GM19025 (cell line): ENCODE measurements at regions not wholly inside any gene's neighbourhood (a gene's known extent, or its start where the extent isn't known, plus 50 kb on each side); places are given as distances from the start of the nearest gene placed in this dataset.

ENCODE experiments used
- ATAC-seq: cut with Tn5 transposase; IDR thresholded peaks from one replicate; pipeline ENCODE4 v1.9.1; 2021; ENCODE audit warnings: mild to moderate bottlenecking, low read depth, moderate library complexity; ENCODE audit not compliant: unreplicated experiment

DNA sequence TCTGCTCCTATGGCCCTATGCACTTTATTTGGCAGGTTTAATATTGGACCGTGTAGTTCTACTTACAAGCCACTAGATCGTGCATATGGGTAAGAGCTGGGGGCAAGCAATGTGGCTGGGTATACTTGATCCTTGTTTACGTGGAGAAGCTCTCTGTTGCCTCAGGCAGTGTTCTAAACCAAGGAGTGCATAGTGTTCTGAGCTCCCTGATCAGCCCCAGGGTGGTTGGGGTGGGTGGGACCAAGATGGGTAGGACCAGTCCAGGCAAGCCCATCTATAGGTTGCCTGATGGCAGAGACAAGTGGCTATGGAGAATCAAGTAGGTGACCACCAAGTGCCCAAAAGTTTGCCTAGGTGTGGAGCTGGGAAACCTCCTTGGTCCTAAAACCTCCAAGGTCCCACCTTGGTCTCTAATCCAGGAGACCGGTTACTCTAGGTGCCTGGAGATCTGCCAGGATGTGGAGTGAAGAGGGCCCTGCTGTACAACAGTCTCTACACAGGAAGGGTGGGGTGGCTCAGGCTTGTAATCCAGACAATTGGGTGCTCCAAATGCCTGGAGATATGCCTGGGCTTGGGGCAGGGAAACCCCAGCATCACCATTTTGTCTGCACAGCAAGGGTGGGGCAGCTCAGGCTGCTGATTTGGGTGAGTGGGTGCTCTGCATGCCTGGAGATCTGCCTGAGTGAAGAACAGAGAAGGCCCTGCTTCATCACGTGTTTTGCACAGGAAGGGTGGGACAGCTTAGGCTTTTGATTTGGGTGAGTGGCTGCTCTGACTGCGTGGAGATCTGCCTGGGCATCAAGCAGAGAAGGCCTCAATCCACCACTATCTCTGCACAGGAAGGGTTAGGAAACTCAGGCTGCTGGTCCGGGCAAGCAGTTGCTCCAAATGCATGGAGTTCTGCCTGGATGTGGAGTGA, 659.8 kb downstream of the TLE4 start:
- no peak for ATAC-seq

DNA sequence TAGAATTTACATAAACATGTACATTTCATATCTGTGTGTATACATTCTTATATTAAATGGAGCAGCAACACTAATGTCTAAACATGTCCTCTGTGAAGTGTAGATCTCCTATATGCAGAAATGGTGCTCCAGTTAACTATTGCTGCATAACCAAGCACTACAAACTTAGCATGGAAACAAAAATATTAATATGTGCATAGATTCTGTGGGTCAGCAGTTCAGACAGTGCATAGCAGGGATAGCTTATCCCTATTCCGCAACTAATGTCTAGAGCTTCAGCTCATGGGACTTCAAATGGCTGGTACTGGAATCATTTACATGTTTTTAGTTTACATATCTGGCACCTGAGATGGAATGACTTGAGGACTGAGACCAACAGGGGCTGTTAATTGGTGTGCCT, 652.1 kb downstream of the TLE4 start:
- ATAC-seq, result no peak

DNA sequence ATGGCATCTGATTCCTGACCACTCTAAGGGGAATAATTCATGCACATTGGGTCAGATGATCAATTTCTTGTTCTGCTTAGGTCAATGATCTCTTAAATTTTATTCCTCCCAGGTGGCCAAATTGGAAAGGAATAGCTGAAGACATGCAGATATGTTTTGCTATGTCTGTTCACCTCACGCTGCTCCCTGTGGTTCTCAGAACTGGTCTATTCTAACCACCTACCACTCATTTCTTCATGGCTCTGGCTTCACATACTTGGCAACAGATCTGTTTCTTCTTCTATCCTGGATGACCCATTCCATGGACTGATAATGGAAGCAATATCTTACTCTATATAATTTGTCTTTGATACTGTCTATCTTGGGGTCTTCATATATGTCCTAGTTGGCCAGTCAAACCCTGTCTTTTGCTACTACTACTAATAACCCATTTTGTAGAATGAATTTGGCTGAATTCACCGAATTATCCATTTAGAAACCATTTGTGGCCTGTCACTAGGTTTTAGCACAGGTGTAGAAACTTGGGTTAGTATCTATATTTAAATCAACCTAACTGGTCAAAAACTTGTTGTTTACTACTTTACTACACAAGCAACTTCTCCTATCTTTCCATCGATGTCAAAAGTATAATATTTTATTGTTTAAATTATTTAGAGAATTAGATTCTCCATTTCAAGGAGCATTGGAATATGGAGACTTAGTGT, 650.9 kb downstream of the TLE4 start:
- no peak for ATAC-seq

DNA sequence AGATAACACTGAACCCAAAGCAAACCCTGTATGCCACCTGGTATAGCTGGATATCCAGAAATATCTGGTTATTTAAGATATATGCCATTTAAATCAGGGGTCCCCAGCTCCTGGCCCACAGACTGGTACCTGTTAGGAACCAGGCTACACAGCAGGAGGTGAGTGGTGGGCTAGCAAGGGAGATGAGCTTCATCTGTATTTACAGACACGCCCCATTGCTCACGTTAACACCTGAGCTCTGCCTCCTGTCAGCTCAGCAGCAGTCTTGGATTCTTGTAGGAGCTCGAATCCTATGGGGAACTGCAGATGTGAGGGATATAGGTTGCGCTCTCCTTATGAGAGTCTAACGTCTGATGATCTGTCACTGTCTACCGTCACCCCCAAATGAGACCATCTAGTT, 646.6 kb downstream of the TLE4 start:
- no peak for ATAC-seq

DNA sequence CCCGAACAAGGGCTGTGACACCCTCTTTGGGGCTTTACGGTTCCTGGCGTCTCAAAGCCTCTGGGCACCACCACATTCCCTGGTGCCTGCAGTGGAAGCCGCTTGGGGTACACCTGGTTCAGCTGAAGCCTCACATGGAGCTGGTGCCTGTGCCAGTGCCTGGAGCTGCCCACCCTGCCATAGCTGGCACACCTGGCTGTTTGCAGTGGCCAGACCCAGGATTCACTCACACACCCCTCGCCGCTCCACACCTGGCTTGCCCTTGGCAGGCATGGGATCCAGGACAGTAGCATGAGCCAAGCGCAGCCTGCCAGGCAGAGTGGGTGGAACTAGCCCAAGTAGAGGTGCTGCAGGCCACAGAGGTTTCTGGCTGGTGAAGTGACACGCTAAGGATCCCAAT, 641.8 kb downstream of the TLE4 start:
- ATAC-seq, result no peak

DNA sequence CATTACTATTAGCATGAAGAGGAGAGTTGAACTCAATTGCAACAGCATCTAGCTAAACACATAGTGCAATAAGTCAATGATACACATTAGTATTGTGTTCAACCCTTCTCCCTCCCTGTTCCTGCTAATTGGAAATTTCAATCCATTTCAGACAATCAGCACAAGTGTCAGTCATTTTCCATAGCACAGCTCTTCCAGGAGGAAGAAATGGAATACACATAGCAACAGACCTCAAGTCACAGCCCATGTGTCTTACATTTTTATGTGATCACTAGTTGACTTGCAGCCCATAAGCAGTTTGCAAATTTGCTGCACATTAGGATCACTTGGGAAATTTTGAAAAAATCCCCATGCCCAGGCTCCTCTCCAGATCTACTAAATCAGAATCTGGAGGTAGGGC, 636.9 kb downstream of the TLE4 start:
- no peak for ATAC-seq

DNA sequence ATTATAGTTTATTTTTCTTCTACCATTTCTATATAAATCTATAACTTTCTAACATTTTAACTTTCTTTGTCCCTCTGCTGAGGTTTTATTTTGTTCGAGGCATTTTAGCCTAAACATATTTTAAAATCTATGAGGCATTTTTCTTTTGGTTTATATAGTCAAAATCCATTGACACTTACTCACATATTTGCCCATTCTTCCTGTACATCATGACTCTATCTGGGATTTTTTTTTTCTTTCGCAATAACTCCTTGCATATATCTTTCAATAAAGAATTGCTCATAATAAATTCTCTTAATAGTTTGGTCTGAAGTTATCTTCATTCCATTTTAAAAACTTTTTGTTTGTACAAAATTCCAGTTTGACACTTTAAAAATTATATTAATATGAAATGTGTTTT, 632.3 kb downstream of the TLE4 start:
- ATAC-seq, result no peak

DNA sequence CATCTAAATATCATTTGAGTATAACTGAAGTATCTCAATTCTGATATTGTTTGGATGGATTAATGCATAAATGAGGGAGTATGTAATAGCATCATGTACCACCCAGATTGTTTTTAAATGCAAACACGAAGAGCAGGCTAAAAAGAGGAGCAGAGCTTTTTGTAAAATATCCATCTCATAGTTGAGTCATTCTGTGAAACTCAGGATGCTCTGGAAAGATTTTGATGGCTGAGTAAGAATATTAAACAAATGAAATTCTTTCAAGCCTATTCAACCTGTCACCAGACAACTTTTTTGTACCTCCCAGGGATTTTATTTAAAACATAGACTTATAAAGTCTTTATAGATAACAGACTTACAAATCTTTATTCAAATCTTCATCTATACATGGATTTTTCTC, 625.9 kb downstream of the TLE4 start:
- no peak for ATAC-seq

DNA sequence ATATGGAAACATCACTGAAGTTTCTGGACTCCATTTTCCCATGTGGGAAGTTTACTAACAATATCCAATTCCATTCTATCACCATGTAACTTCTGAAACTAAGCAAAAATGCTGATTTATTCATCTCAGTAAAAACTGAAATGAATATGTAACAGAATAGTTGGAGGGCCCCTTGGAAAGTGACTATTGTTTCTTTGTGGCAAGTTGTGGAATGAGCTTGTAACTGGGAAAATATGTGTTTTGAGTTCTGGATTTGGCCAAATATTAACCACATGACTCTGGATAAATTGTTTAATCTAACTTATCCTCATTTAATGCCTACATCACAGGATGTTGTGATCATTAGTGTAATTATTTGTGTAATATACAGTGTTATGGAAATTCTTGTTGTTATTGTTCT, 619.3 kb downstream of the TLE4 start:
- no peak for ATAC-seq

DNA sequence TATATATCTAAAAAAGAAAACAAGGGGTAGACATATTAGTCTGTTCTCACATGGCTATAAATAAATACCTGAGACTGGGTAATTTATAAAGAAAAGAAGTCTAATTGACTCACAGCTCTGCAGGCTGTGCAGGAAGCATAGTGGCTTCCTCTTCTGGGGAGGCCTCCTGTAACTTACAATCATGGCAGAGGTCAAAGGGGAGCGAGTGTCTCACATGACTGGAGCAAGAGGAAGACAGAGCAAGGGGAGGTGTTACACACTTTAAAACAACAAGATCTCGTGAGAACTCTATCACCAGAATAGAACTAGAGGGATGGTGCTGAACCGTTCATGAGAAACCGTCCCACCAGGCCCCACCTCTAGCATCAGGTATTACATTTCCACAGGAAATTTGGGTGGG, 616.8 kb downstream of the TLE4 start:
- no peak for ATAC-seq

DNA sequence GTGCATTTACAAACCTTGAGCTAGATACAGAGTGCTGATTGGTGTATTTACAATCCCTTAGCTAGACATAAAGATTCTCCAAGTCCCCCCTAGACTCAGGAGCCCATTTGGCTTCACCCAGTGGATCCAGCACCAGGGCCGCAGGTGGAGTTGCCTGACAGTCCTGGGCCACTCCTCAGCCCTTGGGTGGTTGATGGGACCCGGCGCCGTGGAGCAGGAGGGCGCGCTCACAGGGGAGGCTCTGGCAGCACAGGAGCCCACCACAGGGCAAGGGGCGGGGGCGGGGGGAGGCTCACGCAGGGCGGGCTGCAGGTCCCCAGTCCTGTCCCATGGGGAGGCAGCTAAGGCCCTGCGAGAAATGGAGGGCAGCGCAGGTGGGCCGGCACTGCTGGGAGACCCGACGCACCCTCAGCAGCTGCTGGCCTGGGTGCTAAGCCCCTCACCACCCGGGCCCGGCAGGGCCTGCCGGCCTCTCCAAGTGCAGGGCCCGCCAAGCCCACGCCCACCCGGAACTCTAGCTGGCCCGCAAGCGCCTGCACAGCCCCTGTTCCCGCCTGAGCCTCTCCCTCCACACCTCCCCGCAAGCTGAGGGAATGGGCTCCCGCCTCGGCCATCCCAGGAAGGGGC, 613.5 kb downstream of the TLE4 start:
- no peak for ATAC-seq

DNA sequence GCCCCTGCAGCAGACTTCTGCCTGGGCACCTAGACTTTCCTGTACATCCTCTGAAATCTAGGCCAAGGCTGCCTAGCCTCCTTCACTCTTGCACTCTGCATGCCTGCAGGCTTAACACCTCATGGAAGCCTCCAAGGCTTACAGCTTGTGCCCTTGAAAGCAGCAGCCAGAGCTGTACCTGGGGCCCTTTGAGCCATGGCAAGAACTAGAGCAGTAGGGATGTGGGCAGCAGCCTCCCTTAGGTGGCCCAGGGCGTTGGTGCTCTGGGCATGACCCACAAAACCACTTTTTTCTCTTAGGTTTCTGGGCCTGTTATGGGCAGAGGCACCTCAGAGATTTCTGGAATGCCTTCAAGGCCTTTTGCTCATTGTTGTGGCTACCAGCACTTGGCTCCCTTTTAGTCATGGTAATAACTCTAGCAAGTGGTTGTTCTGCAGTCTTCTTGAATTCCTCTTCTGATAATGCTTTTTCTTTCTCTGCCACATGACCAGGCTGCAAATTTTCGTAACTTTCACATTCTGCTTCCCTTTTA, 606.2 kb downstream of the TLE4 start:
- no peak for ATAC-seq

DNA sequence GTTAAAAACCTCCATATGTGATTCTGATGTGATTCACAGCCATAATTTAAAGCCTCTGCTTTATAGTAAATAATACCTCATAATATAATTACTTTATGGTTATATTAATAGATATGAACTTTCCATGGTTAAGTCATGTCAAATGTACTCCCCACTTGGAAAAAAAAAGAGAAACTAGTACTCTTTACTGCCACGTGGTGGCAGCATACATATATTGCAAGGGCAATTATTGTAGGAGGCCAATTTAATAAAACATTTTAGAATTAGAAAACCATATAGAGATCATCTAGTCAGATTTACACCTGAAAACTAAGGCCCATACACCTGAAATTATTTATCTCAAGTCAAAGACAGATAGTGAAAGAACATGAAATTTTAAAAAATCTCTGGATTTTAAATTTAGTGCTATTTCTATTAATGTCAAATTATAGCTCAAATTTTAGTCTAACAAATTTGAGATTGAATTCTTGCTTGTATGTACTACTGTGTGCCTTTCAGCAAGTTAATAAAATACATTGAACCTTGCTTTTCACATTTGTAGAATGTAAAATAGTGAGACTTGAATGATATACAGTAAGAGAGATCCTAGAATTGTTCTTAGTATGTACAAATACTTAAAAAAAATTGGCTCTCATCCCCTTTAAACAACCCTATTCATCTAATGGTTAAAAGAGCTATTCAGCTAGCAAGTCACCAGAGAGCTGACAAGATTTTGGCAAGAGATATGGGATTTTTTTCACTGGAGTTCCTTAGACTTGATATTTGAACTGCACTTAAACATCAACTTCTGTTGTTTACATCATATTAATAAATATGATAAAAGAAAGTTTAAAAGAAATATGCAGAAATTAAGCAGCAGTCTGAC, 603.8 kb downstream of the TLE4 start:
- ATAC-seq, result no peak

DNA sequence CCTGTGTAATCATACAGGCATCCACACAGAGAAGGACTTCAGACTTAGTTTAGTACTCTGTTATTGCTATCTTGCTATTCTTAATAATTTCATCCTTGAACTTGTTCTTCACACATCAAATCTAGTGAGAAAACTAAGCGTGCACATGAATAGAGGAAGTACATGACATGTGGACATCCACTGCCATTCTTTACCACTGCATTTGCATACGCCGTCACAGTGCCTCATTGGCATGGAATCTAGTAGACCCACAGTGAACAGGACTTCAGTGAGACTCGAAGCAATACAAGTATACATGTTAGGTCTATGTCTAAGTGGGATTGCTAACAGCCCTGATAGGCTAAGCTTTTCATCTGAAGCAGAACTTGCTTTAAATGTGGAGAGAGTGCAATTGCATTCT, 592.1 kb downstream of the TLE4 start:
- no peak for ATAC-seq

DNA sequence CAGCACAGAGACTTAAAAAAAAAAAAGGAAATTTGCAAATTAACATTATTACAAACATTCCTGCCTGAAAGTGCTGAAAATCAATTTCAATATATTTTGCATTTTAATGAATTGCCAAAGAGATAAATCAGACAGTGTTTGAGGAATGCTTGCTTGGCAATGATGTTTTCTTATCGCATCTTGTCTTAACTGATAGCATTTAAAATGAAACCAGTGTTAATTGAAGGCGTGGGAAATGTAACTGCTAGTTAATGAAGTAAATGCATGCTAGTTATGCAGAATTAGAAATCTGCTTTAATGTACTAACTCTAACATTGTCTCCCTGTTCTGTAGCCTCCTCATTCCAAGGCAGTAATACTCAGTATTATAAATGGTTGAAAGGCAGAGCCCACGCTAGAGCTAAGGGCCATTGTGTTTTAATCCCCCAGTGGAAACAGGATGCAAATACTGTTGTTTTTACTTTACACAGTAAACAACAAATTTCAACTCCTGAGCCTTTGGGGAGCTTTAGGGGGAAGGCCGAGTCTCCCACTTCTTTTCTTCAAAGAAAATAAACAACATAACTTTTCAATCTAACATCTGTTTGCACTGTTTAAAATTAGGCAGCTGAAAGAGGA, 586.9 kb downstream of the TLE4 start:
- ATAC-seq, result no peak

DNA sequence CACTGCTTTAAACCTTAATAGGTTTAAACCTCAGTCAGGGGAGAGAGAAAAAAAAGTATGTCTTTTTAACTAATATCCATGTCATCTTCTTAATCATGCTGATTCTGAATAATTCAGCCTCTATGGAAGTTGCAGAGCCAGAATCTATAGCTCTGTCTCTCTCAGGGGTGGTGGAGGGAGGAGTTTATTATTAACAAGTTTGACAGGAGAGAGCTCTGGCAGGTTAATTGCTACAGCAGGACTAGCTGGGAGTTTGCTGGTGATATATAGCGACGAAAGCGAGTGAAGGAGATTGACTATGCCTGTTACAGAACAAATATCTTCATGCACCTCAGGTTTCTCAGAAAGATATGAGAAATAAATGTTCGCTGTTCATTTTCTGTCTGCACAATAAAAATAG, 586.4 kb downstream of the TLE4 start:
- no peak for ATAC-seq

DNA sequence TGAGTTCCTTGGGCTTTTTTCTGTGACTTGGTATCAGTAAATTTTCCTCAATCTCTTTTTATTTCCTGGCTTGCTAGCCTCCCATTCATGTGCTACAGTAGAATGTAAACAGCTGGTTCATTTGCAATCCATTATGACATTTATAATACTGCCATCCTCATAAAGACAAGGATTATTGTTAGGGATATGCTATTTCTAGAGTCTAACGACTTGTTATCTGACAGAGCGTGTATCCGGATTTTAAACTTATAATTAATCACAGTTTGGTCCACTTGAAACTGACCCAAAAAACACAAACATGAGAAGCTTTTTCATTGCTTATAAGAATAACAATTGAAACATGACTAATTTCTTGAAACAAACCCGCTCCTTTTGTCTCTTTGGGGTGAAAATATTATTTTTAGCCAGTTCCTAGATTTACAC, 585.8 kb downstream of the TLE4 start:
- no peak for ATAC-seq

DNA sequence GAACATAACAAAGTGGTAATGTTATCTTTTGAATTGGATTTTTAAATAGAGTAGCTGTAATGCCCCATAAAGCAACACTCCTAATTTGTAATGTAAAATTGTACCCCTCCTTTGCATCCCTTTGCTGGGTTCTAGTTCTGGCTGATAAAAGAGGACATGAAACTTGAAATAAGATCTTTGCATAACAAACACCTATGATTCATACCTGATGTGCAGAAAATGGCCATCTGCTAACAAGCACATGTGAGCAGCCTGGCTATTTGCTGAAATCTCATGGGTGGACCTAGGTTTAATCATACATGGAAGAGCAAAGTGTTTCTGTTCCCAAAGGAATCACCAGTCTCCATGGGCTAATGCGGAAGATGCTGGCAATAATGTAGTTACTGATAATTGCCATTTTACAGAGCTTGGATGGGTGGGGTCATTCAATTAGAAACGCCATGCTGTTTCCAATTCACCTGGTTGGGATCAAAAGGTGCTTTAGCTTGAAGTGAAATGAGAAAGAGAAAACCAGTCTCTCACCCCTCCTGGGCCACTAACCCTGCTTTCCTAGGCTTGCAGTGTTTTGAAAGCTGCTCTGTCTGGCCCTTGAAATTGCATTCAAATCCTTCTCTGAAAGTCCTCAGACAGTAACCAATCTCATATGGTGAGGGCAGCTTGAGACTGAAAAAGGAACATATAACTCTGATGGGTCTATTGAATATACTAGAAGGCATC, 585.1 kb downstream of the TLE4 start:
- peak; percentile 59 for ATAC-seq

DNA sequence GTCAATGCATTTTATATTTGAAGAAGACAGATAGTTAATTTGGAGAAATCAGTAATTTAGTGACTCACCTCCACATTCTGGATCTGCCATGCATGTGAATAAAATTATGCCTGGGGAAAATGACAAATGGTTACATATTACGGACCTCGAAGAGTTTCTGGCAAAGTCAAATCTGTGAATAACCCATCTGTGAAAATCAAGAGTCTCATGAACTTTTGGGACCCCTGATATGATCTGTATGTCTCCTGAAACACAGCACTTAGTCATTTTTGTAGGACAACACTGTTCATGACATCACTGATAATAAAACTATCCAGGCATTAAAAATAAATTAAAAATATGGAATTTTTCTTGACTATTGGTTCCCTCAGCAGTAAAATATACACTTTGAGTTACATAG, 584.5 kb downstream of the TLE4 start:
- no peak for ATAC-seq
